ENCODE measurements at regions not wholly inside any gene's neighbourhood (a gene's known extent, or its start where the extent isn't known, plus 50 kb on each side); places are given as distances from the start of the nearest gene placed in this dataset.

DNA sequence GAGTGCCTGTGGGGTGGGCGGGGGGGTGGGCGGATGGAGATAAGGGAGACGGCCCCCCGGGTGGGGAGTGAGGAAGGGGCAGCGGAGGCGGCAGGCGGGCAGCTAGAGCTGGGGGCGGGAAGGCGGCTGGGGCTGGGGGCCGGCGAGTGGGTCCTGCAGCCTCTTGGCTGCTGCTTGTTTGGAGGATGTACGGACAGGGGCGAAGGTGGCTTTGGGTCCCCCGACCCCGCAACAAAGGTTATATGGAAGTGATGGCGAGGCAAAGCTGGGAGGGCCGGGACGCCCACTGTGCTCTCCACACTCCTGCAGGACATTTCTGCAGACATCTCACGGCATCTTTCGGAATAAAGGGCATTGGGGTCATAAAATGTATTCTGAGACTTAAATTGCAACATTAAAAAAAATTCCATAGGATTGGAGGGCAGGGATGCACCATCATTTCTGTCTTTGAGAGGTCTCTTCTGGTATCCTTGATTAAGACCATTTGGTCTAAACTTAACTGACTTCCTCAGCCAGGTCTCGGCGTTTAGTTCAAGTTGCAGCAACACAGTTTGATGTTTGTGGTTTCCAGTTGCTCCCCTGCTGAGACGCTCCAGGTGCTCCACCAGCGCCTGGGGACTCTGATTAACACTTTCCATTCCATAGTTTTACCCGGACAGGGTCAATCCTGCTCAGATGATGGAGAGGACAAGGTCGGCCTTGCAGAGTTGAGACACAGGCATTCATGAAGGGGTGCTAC lies 101.6 kb upstream of the SSBP2 start:
- DNase-seq (peak in 1 of 3 experiments; percentile 8), ATAC-seq (replicated peaks) (no peak)
- peaks cover 7% of the 10 kb centered on the region for H3K36me3 Mint-ChIP-seq (ENCODE audit: insufficient read depth)
- H3K4me3 Mint-ChIP-seq, result peak overlapping the region; percentile 95 to 96
- peak overlapping the region; percentile 94 to 96 for H3K27ac Mint-ChIP-seq
- H3K9me3 Mint-ChIP-seq, result no peaks in the 10 kb centered on the region
- peaks cover 28 to 33% of the 10 kb centered on the region in 2 donors for H3K4me1 Mint-ChIP-seq (ENCODE audit: low read depth in 2 of 2)
- H3K27me3 Mint-ChIP-seq, result no peaks in the 10 kb centered on the region

DNA sequence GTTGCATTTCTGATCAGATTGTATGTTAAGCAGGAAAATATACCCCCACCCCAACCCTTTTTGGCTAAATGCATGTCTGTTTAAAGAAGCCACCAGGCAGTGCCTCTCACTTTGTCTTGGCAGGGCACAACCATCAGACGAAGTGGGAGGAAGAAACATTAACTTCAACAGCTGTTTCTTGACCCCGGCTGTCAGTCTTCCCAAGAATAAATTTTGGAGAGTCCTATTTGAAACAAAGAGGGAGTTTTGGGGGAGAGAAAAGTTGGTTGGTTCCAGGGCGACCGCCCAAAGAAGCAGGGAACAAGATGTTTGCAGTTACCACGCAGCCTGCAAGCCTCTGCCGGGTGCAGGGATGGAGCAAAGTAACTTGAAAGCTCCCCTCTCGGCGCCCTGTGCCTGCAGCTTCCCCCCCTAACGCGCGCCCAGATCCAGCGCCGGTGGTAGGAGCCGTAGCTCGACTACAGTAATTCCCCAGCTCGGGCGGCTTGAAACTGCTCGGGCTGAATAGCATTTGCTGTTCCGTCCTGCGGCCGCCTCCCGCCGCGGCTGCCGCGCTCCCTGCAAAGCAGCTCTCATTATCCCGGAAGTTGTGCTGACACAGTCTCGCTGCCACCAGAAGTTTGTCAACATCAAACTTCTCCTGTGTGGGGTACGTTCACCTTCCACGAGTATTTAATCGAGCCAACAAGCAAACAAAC lies 100.7 kb upstream of the SSBP2 start:
- Mint-ChIP-seq H3K27me3 (no peaks in the 10 kb centered on the region), H3K4me3 (peak overlapping the region; percentile 95 to 96), H3K36me3 (ENCODE audit: insufficient read depth) (peaks cover 7% of the 10 kb centered on the region), H3K27ac (peak overlapping the region; percentile 94 to 96), H3K4me1 (ENCODE audit: low read depth in 2 of 2) (peaks cover 28 to 33% of the 10 kb centered on the region in 2 donors), H3K9me3 (no peaks in the 10 kb centered on the region)
- DNase-seq, result peak; percentile 83 to 86 (median 85)
- ATAC-seq (replicated peaks), result peak; percentile 93

DNA sequence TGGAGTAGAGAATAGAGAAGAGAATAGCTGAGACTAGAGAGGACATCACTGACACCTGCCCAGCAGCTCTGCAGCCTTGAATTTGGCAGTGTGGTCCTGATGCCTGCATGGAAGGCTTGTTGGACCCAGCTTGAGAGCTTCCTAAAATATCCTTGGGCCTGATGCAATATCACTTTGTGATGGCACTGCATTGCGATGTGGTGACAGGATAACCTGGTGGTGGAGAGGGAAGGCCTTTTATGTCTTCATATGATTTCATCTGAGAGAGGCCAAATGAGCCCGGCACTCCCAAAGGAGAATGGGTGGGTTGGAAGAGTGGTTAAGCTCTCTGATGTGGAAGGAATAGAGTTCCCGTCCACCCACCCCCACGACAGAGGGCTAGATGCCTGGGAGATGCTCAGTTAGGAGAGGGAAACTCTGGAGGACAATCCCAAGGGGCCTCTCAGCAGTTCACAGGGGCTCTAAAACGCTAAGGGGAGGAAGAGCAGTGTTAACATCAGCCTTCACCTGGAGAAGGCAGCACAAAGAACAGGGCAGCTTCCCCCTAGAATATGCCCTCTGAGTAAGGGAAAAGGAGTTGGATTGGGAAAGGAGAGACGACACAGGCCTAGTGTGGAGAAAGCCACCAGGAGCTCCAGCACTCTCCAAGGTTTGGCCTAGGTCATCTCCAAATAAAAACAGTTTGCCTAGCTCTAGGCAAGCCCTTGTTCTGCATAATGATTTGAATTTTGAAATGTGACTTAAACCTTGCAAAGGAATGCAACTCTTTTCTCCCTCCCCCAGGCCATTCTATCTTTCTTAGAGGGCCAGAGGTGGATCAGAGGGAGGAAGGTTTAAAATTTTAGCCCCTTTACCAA lies 99.8 kb upstream of the SSBP2 start:
- DNase-seq (no peak), ATAC-seq (replicated peaks) (no peak)
- peak overlapping the region; percentile 95 to 96 for H3K4me3 Mint-ChIP-seq
- no peaks in the 10 kb centered on the region for H3K9me3 Mint-ChIP-seq
- peaks cover 7% of the 10 kb centered on the region for H3K36me3 Mint-ChIP-seq (ENCODE audit: insufficient read depth)
- no peaks in the 10 kb centered on the region for H3K27me3 Mint-ChIP-seq
- peaks cover 28 to 33% of the 10 kb centered on the region in 2 donors for H3K4me1 Mint-ChIP-seq (ENCODE audit: low read depth in 2 of 2)
- peak overlapping the region in 1 of 2 donors; percentile 96 for H3K27ac Mint-ChIP-seq

DNA sequence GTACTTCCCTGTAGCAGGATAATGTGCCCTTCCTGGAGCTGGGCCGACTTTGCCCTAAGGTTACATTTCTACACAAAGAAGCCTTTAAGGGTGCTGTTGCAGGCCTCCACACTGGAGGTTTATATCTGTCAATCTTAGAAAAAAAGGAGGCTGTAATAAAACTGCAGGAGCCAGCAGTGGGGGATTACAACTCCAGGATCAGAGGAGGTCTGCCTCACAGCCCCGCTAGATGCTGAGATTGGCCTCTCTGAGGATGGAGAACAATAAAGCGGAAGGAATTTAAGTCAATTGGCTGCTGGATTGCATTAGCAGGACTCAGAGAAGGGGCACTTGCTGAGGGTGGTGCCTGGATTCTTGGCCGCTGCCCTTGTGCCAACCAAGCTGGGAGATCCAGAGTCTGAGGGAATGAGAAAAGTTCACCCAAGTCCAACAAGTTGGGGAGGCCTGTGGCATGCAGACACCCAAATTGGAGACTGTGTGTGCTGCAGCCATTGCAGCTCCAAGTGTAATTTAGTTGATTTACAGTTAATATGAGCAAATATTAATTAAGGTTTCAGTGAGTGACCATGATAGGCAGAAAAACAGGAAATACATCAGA lies 99.0 kb upstream of the SSBP2 start:
- Mint-ChIP-seq H3K36me3 (ENCODE audit: insufficient read depth) (peaks cover 7% of the 10 kb centered on the region), H3K4me3 (peak overlapping the region; percentile 95 to 96), H3K9me3 (no peaks in the 10 kb centered on the region), H3K27ac (no peak overlapping the region), H3K4me1 (ENCODE audit: low read depth in 2 of 2) (peaks cover 28 to 33% of the 10 kb centered on the region in 2 donors), H3K27me3 (no peaks in the 10 kb centered on the region)
- ATAC-seq (replicated peaks) (no peak), DNase-seq (no peak)

DNA sequence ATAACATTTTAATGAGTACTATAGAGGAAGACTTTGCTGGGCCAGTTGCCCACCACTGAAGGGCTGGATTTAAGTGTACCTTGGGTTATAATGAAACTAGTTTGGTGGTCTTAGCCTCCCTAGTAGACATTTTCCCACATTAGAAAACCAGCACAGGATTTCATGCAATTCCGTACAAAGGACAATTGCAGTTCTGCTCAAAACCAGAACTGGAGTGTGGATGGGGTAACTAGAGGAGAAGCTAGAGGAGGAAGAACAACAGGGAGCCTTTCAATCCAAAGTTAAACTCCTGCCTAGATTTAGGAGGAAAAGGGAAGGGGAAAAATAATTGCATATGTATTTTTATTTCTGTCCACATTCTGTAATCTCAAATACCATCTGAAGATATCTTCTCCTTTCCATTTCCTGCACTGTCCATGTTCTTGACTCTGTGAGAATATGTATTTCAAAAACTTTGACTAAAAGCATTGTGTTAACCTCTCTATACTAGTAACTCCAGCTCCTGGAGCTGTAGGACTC lies 97.5 kb upstream of the SSBP2 start:
- no peaks in the 10 kb centered on the region for H3K9me3 Mint-ChIP-seq
- H3K36me3 Mint-ChIP-seq (ENCODE audit: insufficient read depth), result peaks cover 7% of the 10 kb centered on the region
- peaks cover 28 to 33% of the 10 kb centered on the region in 2 donors for H3K4me1 Mint-ChIP-seq (ENCODE audit: low read depth in 2 of 2)
- H3K27me3 Mint-ChIP-seq, result no peaks in the 10 kb centered on the region
- H3K27ac Mint-ChIP-seq, result no peak overlapping the region
- no peak for DNase-seq
- no peak overlapping the region for H3K4me3 Mint-ChIP-seq
- ATAC-seq (replicated peaks), result no peak

DNA sequence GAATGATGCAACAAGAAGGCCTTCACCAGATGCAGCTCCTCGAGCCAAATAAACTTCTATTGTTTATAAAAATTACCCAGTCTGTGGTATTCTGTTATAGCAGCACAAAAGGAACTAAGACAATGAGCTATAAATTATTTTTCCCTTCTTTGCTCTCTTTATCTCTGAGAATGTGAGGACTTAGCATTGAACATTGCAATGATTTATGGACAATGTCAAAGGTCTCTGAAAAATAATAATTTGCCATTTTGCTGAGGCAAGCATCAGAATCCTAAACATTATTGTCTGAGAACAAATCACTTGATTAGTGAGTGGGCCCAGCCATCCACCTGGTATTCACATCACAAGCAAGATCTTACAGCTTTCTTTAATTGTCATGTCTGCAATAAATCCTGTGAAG lies 95.4 kb upstream of the SSBP2 start:
- no peaks in the 10 kb centered on the region for H3K36me3 Mint-ChIP-seq (ENCODE audit: insufficient read depth)
- no peaks in the 10 kb centered on the region for H3K9me3 Mint-ChIP-seq
- no peaks in the 10 kb centered on the region for H3K27me3 Mint-ChIP-seq
- H3K4me1 Mint-ChIP-seq (ENCODE audit: low read depth in 2 of 2), result peaks cover 14 to 15% of the 10 kb centered on the region in 2 donors
- H3K4me3 Mint-ChIP-seq, result no peak overlapping the region
- no peak overlapping the region for H3K27ac Mint-ChIP-seq
- DNase-seq, result no peak
- ATAC-seq (replicated peaks), result no peak

DNA sequence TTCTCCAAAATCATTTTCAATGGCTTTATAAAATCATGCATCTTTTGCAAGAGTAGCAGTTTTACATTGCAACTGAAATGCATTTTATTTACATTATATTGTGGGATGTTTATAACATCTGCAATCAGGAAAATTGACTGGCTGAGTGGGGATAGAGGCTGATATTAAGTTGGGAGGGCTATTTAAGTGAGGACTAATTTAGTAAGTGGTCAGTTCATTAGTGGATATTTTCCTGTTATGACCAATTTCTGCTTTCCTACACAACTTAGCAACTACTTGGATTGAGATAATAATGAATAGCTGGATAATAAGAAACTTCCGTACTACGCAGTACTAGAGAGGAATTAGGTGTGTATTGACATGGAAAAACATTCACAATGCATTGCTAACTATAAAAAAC lies 92.9 kb upstream of the SSBP2 start:
- Mint-ChIP-seq H3K27me3 (no peaks in the 10 kb centered on the region), H3K4me1 (ENCODE audit: low read depth in 2 of 2) (no peaks in the 10 kb centered on the region), H3K27ac (peak overlapping the region in 1 of 2 donors; percentile 16), H3K9me3 (no peaks in the 10 kb centered on the region), H3K36me3 (ENCODE audit: insufficient read depth) (no peaks in the 10 kb centered on the region), H3K4me3 (no peak overlapping the region)
- DNase-seq (no peak), ATAC-seq (replicated peaks) (no peak)

DNA sequence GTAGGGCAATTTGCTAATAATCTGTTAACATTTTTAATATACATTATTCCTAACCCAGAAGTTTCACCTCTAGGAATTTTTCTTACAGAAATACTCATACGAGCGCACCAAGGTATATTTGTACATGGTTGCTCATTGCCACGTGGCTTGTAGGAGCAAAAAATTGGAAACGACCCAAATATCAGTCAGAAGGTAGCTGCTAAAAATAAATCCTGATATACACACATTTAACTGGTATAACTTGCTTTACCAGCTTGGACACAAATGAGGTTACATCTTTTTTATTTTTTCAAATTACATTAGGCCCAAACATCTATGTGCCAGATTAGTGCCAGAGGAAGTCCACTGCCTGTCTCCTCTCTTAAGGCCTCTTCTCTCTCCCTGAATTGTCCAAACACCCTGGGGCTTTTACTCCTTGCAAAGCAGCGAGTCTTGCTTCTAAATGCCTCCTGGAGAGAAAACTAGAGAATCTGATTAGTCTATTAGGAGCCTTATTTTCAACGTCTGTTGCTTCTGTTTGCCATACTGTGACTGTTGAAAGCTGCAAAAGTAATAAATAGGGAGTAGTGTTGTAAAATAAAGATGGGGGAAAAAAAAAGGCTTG lies 92.0 kb upstream of the SSBP2 start:
- ATAC-seq (replicated peaks), result no peak
- Mint-ChIP-seq H3K4me3 (no peak overlapping the region), H3K4me1 (ENCODE audit: low read depth in 2 of 2) (peaks cover 3 to 6% of the 10 kb centered on the region in 2 donors), H3K36me3 (ENCODE audit: insufficient read depth) (no peaks in the 10 kb centered on the region), H3K27ac (no peak overlapping the region), H3K27me3 (no peaks in the 10 kb centered on the region), H3K9me3 (no peaks in the 10 kb centered on the region)
- no peak for DNase-seq

DNA sequence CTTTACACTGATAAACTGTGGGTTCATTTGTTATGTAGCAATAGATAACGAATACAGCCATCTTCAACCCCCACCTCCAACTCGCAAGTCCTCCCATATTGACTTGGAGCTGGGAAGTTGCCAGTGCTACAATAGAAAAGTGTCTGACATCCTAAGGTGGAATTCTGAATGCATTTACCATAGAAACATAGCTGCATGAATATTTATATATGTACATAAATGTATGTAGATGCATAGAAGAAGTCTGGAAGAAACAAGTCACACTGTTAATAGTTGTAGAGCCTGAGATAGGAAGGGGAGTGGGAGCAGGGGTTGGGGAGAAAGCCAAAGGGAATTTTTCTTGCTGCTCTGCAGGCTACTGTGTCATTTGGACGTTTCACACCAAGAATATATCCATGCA lies 88.1 kb upstream of the SSBP2 start:
- peaks cover 3 to 6% of the 10 kb centered on the region in 2 donors for H3K4me1 Mint-ChIP-seq (ENCODE audit: low read depth in 2 of 2)
- H3K36me3 Mint-ChIP-seq (ENCODE audit: insufficient read depth), result peaks cover 3% of the 10 kb centered on the region
- no peak overlapping the region for H3K27ac Mint-ChIP-seq
- no peak for DNase-seq
- H3K9me3 Mint-ChIP-seq, result no peaks in the 10 kb centered on the region
- H3K4me3 Mint-ChIP-seq, result no peak overlapping the region
- H3K27me3 Mint-ChIP-seq, result peaks cover 0 to 4% of the 10 kb centered on the region in 2 donors
- no peak for ATAC-seq (replicated peaks)

DNA sequence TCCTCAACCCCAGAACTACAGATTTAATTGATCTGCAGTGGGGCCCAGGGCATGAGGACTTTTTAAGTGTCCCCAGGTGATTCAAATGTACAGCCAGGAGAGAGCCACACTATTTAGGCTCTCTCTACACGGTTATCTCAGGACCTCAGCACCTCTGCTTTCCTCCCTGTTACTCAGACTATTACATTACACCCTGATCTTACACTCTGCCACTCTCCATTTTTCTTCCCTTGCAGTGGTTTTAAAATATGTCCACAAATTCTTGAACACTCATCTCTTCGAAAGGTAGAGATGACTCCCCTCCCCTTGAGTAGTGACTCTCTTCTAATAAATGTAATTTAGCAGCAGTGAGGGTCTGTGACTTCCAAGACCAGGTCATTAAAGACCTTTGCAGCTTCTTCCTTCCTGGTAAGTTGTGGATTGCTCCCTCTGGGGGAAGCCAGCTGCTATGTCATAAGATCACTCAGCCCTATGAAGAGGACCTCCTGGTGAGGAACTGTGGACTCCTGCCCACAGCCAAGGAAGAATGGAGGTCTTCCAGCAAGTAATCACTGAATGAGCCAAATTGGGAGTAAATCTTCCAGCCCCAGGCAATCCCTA lies 87.5 kb upstream of the SSBP2 start:
- Mint-ChIP-seq H3K9me3 (no peaks in the 10 kb centered on the region), H3K36me3 (ENCODE audit: insufficient read depth) (peaks cover 3% of the 10 kb centered on the region), H3K4me1 (ENCODE audit: low read depth in 2 of 2) (peaks cover 3 to 6% of the 10 kb centered on the region in 2 donors), H3K27ac (no peak overlapping the region), H3K27me3 (peaks cover 0 to 9% of the 10 kb centered on the region in 2 donors), H3K4me3 (no peak overlapping the region)
- ATAC-seq (replicated peaks) (peak; percentile 73), DNase-seq (peak in 2 of 3 experiments; percentile 12 to 21)

DNA sequence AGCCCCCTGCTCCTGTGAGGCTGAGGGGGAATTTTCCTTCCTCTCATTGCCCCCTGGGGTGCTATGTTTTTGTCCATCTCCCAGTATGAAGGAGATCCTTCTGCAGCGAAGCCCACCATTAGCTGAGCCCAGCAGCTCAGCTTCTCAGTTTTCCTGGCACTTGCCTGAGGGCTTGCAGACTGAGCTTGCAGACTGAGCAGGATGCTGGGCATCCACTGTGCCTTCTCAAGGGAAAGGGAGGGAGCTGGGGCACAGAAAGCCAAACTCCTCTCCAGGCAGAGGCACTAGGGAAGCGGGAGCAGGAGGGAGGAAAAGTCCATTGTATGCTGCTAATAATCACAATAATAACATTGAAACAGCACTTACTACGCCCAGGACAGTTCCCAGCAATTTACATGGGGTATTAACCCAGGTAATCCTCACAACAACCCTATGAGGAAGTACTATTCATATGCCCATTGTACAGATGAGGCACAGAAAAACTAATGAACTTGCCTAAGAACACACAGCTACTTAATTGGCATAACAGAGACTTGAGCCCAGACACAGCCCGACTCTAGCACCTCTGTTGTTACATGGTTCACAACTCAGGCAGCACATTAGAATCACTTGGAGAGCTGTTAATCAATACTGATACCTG lies 86.9 kb upstream of the SSBP2 start:
- no peak for DNase-seq
- Mint-ChIP-seq H3K9me3 (no peaks in the 10 kb centered on the region), H3K4me3 (no peak overlapping the region), H3K36me3 (ENCODE audit: insufficient read depth) (peaks cover 3% of the 10 kb centered on the region), H3K27me3 (peaks cover 0 to 9% of the 10 kb centered on the region in 2 donors), H3K4me1 (ENCODE audit: low read depth in 2 of 2) (peaks cover 3 to 6% of the 10 kb centered on the region in 2 donors), H3K27ac (no peak overlapping the region)
- no peak for ATAC-seq (replicated peaks)

DNA sequence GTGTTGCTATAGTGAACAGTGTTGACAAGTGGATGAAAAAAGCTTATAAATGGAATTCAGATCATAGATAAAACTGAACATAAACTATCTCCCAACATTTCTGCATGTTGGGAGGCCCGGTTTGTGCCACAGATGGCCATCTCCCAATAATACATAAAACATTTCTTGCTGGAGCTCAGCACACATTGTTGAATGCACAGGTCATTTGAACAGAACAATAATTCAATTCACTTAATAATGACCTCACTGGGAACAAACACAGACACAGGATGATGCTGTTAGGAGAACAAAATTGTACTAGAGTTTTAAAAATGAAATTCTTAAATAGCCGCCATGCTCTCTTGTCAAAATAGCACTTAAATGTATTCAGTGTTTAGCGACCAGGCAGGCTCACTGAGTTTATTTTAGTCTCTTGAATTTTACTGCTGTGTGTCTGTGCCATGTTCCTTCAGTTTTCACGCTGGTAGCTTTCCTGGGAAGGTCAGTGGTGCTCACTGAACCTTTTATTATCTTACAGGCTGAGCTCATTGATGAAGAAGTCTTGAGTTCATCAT lies 85.0 kb upstream of the SSBP2 start:
- Mint-ChIP-seq H3K36me3 (ENCODE audit: insufficient read depth) (peaks cover 3% of the 10 kb centered on the region), H3K9me3 (no peaks in the 10 kb centered on the region), H3K27me3 (peaks cover 0 to 9% of the 10 kb centered on the region in 2 donors), H3K27ac (no peak overlapping the region), H3K4me3 (no peak overlapping the region), H3K4me1 (ENCODE audit: low read depth in 2 of 2) (peaks cover 3 to 6% of the 10 kb centered on the region in 2 donors)
- no peak for DNase-seq
- no peak for ATAC-seq (replicated peaks)
